CD4-positive, alpha-beta T cell treated with Interleukin-17A for 1 hour (primary cell): ENCODE measurements at regions not wholly inside any gene's neighbourhood (a gene's known extent, or its start where the extent isn't known, plus 50 kb on each side); places are given as distances from the start of the nearest gene placed in this dataset.

Source experiments
- DNase-seq: peaks from one replicate; pipeline ENCODE4 v3.0.0-alpha.2; 2020

DNA sequence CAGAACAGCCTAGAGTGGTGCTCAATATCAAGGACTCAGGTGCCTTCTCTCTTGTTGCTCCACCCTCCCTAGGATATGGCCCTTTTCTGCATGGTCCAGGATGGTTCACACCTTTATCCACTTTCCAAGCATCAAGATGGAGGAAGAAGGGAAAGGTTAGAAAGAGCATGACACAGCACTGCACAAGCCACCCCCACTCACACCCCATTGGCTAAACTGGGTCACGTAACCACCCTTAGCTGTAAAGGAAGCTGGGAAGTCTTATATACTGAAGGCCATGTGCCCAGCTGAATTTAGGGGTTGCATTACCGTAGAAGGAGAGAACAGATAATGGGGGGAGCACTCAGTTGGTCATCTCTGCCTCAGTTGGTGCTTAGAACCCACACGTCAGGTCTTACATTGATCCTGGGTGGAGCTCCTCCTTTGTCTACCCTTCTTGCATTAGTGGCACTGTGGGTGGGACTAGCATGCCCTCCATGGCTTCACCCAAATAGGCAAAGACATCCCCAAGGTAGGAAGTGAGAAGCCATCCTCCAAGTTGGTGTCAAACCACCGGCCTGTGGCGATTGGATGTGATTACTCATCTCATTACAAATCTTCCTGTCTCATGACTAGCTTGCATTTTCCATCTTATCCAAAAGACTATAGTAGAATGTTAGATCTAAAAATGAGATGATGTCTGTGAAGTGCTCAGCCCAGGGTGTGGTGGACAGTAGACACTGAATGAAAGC, 248.5 kb downstream of the HAUS1 start:
- no peak for DNase-seq

DNA sequence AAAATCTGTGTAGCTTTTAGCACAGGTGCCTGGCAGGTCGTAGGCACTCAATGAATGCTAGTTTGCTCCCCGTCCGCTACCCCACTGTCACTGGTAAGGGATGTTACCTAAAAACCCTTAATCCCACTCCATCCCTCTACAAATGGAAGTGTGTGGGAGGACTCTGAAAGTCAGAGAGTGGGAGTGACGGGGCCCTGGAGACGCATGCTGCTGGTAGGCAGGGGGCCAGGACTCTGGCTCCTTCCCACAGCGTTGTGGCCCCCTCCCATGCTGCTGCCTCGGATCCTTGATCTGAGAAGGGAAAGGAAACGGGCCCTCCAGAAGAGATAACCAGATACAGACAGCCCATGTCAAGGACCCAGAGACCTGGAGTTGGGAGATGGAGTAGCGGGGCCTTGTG, 249.3 kb downstream of the HAUS1 start:
- no peak for DNase-seq

DNA sequence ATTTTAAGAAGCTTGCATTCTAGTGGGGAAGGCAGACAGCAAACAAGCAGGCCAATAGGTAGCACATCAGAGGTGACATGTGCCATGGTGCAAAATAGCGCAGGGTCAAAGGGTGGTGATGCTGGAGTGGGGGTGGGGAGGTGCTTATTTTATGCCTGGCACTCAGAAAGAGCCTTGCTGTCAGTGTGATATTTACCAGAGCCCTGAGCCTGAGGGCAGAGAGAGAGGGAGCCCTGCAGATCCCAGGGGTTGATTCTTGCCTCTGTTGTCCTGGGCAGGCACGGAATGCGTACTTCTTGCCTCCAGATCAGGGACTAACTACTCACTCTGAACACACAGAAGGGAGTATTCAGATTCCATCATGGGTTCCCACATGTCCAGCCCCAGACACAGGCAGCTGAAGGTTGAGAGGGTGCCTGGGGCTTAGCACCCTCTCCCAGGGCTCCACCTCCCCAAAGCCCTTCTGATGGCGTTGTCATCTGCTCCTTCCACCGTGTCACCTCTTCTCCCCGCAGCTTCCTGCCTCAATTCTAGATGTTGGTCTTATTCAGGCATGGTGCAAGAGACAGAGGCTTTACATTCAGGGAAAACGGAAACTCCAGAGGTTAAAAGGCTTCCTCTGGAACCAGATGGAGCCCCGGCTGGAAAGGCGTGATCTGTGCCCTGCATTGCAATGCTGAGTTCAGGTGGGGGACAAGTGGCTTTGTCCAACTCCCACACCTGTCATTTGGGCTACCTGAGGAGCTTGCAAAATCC, 252.3 kb downstream of the HAUS1 start:
- no peak for DNase-seq

DNA sequence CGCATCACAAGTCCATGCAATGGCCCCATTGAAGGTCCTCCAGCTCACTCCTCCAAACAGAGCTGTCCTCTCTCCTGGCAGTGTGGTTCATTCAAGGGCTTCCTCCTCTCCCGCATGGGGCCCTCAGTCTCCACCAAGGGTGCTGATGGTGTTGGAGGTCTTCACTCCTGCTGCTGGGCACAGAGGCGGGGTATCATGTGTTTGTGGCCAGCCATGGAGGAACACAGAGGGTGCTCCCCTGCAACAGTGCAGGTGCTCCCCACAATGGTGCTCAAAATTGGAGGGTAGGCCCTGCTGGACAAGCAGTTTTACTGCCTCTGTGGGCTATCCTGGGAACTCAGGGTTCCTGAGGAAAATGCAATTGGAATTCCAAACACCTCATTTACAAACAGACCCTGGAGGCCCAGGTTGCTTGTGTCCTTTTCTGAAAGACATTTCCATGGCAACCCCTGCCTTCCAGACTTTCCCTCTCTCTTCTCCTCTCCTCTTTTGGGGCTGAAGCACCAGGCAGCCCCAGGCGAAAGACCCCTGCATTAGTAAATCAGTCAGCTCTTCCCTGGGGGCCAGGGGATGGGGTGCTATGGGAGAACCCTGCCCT, 256.0 kb downstream of the HAUS1 start:
- no peak for DNase-seq

DNA sequence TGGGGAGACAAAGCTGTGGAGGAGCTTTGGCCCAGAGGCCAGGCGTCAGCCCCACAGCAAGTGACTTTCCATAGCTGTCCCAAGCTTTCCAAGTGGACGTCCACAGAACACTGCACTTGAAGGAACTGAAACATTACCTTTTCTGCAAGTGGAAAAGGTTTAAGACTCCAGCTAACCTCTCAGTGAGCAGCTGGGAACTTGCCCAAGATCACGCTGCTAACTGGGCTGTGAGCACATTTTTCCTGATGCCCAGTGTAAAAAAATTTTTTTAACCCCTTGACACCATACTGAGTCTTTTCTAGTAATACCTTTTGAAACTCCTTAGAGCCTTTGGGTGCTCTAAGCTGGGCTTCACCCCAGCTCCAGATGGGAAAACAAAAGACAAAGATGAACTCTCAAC, 256.7 kb downstream of the HAUS1 start:
- no peak for DNase-seq

DNA sequence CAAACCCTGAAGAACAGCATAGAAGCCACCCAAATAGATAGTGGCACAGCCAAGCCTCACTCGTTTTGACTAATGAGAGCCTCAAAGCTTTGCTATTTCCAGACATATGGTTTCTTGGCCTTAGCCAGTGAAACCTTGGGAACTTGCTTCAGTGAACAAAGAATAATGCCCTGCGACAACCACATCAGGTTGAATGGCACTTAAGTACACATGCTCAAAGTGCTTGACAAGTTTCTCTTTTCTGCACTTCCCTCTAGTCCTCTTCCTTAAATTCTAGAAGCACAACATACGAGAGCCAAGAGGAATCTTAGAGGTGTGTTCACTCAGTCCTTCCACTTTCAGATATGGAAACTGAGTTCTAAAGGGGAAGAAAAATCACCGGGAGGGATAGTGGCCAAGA, 258.3 kb downstream of the HAUS1 start:
- no peak for DNase-seq

DNA sequence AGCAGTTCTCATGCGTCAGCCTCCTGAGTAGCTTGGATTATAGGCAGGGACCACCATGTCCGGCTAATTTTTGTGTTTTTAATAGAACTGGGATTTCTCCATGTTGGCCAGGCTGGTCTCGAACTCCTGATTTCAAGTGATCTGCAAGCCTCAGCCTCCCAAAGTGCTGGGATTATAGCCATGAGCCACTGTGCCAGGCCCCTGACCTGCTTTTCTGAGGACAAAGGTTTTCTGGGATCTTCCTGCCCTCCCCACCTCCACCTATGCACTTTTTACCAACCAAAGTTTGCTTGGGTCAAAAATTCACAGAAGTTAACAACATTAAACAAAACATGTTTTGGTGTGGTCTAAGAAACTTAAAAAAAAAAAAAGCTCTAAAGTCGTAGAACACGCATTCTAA, 259.9 kb downstream of the HAUS1 start:
- DNase-seq = no peak

DNA sequence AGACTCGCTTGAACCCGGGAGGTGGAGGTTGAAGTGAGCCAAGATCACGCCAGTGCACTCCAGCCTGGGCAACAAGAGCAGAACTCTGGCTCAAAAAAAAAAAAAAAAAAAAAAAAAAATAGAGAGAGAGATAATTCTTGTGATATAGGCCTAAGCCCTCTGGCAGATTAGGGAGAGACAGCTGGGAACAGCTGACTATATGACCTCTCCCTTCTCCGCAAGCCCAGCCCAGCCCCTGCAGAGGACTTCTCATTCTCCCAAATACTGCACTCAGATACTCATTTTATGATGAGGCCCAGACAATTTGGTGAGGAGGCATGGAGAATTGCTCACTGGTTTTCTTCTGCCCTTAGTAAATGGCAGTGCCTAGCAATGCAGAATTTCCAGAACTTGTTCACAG, 262.0 kb downstream of the HAUS1 start:
- DNase-seq = no peak

DNA sequence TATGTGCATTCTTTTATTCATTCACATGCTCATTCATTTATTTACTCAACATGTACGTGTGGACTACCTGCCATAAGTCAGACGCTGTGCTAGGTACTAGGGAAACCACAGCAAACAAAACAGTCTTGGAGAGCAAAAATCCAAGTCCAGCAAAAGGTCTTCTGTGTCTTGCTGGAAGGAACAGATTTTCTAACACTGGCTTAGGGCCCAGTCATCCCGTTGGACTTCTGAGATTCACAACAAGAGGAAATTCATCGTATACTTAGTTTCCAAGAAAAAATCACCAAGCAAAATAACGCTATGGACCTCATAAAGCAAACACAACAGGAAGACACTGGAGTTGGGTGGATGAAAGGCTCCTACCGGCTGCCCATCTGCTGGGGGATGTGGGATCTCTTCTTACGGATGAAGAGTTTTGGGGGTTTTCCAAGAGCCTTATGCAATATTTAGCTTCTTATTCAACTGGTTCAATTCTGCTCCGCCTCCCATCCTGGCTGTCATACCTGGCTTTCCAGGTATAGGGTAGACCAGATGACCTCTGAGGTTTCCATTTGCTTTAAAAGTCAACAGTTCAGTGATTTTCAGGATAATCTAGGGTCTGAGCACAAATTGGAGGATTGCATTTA, 262.7 kb downstream of the HAUS1 start:
- DNase-seq = no peak

DNA sequence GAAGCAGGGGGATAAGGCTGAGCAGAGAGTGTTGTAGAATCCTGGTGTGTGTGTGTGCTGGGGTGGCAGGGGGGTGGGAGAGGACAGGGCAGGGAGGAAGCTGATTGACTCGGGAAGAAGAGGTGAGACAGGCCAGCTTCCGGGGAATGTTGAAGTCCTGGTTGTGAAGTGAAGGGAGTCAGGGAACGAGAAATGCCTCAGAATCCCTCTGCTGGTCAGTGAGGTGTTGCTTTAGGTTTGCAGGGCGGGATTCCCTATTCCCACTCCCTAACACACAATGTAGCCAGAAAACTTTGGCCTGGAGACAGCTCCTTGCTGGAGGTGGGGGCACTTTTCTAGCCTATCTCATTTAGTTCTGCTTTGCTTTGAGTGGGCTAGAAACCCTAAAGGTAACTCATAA, 265.1 kb downstream of the HAUS1 start:
- DNase-seq = no peak

DNA sequence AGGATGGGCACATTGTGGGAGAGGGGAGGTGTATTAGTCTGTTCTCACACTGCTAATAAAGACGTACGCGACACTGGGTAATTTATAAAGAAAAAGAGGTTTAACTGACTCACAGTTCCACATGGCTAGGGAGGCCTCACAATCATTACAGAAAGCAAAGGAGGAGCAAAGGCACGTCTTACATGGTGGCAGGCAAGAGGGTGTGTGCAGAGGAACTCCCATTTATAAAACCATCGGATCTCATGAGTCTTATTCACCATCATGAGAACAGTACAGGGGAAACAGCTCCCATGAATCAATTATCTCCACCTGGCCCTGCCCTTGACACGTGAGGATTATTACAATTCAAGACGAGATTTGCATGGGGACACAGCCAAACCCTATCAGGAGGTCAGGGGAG, 266.7 kb downstream of the HAUS1 start:
- DNase-seq = no peak

DNA sequence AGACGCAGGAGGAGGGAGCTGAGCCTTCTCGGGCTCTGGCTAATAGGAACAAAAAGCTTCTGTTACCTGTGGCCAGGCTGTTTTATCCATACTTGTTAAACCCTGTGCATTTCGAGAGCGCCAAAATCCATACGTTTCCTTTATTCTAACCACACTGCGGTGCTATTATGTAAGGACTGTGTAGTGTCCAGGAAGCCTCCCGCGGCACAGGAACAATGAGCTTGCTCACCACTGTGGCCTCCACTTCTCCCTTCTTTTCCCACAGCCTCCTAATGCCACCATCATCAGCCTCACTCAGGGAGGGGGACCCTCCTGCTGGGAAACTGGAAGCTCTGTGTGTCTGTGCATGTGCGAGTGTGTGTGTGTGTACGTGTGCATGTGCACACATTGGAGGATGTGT, 268.5 kb downstream of the HAUS1 start:
- no peak for DNase-seq

DNA sequence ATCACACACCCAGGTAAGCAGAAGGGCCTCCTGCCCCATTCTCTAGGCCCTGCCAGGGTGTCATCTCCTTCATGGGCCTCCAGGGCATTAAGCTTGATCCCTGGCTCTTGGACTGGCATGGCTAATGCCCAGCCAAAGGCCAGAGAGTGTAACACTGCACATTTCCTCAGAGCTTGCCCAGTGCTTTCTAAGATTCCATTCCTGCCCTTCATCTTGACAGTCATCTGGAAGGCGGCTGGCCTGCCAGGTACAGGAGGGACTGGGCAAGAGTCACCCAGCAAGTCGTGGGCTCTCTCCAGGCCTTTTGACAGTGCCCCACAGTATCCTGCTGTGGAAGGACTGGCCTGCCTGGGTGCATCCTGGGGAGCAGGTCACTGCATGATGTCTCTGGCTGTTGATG, 268.9 kb downstream of the HAUS1 start:
- DNase-seq = no peak

DNA sequence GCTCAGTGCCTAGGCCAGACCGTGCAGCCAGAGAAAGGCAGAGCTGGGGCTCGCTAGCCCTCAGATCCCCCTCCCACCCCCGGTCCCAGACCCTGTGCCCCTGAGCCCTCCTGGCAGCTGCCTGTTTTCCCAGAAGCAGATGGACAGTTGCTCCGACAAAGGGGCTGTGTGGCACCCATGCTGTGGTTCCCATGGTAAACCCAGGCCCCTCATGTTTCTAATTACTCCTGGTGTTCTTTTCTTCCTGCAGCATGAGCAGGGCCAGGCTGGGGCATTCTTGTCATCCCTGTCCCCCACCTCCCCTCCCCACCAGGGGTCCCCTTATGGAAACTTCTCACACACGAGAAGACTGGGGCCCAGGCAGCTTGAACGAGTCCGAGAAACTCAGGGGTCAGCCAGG, 269.6 kb downstream of the HAUS1 start:
- no peak for DNase-seq

DNA sequence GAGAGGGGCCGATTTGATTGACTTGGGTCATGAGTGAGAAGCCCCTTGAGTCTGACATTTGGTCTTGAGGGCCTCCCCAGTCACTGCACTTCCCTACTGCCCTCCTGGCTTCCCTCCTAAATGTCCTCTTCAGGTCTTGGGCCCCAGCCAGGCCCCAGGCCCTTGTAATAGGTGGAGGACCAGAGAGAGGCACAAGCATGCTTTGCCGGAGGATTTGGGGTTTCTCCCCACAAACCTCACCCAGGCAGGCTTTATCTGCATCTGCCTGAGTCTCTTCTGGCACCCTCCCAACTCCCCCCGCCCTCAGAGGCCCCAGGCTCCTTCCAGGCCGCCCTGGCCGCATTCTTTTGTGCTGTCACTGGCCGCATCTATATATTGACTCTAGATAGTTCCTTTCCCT, 270.7 kb downstream of the HAUS1 start:
- DNase-seq = no peak

DNA sequence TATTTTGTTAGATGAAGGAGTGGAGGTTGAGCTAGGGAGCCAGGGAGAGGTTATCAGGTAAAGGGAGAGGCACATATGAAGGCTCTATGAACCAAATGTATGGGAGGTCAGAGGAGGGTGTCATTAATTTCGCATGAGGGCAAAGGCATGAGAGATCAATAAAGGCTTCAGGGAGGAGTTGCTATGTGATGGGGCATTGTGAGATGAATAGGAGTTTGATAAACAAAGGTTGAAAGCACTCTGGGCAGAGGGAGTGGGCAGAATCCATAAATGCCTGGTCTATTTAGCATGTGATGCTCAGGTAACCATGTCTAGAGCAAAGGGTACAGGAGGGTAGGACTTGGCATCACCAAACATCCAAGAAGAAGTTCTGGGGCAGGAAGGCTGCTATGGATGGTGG, 273.4 kb downstream of the HAUS1 start:
- no peak for DNase-seq

DNA sequence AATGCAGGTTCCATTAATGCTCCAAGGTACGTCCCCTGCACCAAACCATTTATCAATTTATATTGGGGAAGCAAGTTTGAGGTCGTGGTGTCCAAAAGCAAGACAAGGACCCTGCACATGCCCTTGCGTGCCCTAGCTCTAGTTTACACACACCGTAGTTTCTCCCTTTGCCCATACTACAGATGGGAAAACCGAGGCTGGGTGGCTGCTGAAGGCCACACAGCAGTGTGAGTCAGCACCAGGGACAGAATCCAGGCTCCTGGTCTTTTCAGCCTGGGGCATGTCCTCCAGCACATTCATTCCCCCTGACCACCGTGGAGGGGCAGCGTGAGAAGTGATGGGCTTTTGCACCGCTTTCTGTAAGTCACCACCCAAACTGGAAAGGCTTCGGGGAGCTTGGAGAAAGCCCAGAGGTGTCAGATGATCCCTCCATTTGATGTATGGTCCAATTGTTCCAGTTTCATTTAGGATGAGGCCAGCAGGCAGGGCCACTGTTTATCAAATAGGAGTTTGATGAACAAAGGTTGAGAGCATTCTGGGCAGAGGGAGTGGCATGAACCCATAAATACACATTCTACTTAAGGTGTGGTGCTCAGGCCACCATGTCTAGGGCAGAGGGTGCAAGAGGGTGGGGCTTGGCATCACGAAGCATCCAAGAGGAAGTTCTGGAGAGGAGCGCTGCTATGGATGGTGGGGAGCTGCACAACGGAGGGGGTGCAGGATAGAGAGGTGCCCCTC, 274.1 kb downstream of the HAUS1 start:
- no peak for DNase-seq

DNA sequence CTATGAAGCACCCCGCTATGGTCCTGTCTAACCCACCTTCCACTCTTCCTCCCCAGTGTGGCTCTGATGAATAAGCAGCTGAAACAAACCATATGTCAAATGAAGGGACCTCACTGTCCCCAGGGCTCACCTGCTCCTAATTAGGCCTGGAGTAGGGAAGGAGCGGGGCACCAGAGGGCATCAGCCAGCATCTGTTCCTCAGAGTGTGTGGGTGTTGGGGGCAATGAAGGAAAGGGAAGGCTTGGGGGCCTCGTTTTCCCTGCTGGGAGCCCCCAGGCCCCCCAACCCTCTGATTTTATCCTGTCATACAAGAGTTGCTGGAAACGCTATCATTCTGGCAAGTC, 274.7 kb downstream of the HAUS1 start:
- DNase-seq = no peak

DNA sequence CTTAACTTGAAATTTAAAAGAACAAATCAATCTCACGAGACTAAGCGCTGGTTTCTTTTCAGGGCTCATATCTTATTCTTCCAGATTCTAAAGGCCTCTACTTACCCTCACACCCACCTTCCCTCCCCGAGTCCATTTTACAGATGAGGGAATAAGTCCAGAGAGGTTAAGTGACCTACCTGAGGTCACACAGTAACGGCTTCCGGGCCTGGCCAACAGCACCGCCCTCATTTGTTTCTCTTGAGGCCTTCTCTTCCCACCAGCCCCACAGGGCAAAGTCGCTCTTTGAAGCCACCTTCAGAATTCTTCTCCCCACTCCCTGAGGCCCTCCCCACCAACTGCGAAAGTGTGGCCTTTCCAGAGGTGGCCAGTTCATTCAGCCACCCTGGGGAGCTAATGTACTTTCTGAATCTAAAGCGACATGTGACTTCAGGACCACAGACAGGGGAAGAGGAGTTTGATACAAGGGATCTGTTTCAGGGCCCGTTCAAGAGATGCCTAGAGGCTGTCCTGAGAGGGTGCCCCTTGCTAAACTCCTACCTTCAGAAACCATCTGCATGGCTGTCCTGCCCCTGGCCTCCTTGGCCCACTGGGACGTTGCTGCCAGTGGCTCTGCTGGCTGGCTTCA, 275.3 kb downstream of the HAUS1 start:
- DNase-seq = no peak

DNA sequence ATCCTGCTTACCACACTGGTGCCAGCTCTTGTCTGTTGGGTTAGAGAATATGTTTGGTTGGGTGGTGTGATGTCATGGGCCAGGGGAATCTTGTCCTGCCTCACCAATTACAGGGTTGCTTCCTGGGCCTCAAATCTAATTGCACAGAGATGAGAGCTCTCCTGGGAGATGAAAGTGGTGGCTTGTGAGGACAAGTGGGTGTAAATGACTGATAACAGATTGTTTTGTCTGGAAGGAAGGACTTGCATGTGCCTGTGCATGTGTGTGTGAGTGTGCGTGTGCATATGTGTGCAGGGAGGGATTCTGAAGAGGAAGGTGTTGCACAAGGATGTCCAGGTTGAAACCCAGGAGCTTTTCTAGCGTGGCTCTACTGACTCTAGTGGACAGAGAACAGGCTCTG, 271.9 kb downstream of the LOXHD1 start:
- no peak for DNase-seq

DNA sequence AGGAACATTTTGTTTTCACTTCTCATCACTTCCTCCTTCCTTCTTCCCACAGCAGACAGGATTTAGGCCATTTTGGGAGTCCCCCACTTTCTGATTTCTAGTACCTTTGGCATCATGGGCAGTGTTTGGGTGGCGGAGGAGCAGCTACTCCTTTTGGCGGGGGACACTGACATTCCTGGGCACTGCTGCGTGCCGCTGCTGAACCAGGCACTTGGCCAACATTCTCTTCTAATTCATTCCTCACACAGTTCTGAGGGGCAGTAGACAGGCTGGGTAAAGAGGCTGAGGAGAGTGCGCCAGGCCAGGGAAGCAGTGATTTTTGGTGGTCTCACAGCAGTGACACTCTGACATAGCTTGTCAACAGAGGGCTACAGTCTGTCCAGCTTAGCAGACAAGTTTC, 270.2 kb downstream of the LOXHD1 start:
- DNase-seq = no peak

DNA sequence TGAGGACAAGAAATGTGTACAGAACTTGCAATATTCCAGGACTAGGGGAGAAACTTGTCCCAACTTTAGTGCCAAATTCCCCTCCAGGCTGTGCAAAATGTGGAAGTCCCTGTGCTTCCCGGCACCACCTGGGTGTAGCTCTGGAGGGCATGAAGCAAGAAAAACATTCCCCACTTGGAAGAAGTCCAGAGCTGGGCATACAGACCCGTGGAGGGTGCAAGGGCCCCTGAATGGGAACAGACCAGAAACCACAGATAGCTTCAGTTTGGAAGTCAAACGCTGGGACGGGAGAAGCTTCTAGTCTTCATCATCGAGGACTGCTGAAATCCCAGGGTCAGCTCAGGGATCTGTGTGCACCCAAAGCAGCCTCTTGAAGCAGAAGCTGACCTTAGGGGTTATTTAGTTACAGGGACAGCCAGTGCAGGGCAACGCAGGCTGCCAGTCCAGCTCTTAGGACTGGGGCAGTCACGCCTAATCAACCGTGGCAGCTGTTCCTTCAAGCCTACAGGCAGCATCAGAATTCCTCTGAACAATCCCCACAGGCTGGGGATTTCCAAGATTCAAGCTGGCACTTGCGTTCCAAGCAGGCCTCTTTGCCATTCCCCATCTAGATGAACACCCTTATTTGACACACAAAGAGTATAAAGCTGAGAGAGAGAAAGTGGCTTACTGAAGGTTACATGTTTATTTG, 269.4 kb downstream of the LOXHD1 start:
- no peak for DNase-seq
